AG04449 (cell line): ENCODE measurements at regions not wholly inside any gene's neighbourhood (a gene's known extent, or its start where the extent isn't known, plus 50 kb on each side); places are given as distances from the start of the nearest gene placed in this dataset.

ENCODE experiments used
- CTCF ChIA-PET: fragments of 350-600 bp; formaldehyde crosslinking; extraction: SDS; loops from one replicate; lab custom pipeline; 2021; ENCODE audit warnings: antibody characterized with exemption; lab: Yijun Ruan, JAX
- POLR2A ChIA-PET: fragments of 400-600, 350-600 bp; formaldehyde crosslinking; extraction: SDS; loops from one replicate; lab custom pipeline; 2020; ENCODE audit warnings: antibody characterized with exemption, inconsistent platforms; lab: Yijun Ruan, JAX
- DNase-seq: peaks from one replicate; pipeline ENCODE4 v3.0.0-alpha.2; 2010; ENCODE audit warnings: low read depth, low spot score
- H3K4me3 ChIP-seq: 2 replicates; pipeline ENCODE4 v1.5.1; 2011; ENCODE audit warnings: low read depth, mild to moderate bottlenecking, control low read depth, low read length
- CTCF ChIP-seq: IDR thresholded peaks from one replicate; pipeline ENCODE4 v1.5.1; 2011; ENCODE audit warnings: mild to moderate bottlenecking, moderate library complexity, low read length, control low read depth, inconsistent platforms; ENCODE audit not compliant: insufficient read depth; ENCODE audit errors: missing control alignments

GRCh38 chr9:84404095-84404686 lies 63.6 kb upstream of the SLC28A3 start:
- no peak overlapping the region for H3K4me3 ChIP-seq
- POLR2A ChIA-PET = no interaction called here
- TF ChIP-seq CTCF = peak; percentile 24
- no peak for DNase-seq
- CTCF ChIA-PET = interaction anchor here (1.5 kb wide), 1 partner anchor 1206 kb away, joined by 4 read pairs; no protein-coding TSS in a partner anchor

GRCh38 chr9:84405667-84406066 lies 65.1 kb upstream of the SLC28A3 start:
- CTCF ChIA-PET = interaction anchor here (1.0 kb wide), 1 partner anchor 10 kb away, joined by 3 read pairs; no protein-coding TSS in a partner anchor
- no peak overlapping the region for H3K4me3 ChIP-seq
- no peak for DNase-seq
- TF ChIP-seq CTCF = no peak
- POLR2A ChIA-PET = no interaction called here

- H3K4me3 ChIP-seq = no peak overlapping the region
- DNase-seq = no peak
- no peak for TF ChIP-seq CTCF
- CTCF ChIA-PET = interaction anchor here (1.4 kb wide), 1 partner anchor 11 kb away, joined by 7 read pairs; no protein-coding TSS in a partner anchor
- POLR2A ChIA-PET = no interaction called here
Observed at GRCh38 chr9:84408416-84408815, 67.9 kb upstream of the SLC28A3 start.

GRCh38 chr9:84411683-84412267 lies 71.2 kb upstream of the SLC28A3 start:
- POLR2A ChIA-PET = no interaction called here

GRCh38 chr9:84412654-84413053 lies 72.1 kb upstream of the SLC28A3 start:
- CTCF ChIA-PET = no interaction called here
- no peak overlapping the region for H3K4me3 ChIP-seq
- POLR2A ChIA-PET = no interaction called here
- no peak for DNase-seq
- no peak for TF ChIP-seq CTCF

More at GRCh38 chr9:84411683-84412267, 71.2 kb upstream of the SLC28A3 start:
- CTCF ChIA-PET = no interaction called here
- no peak for TF ChIP-seq CTCF
- H3K4me3 ChIP-seq = no peak overlapping the region
- no peak for DNase-seq

GRCh38 chr9:84413301-84413700 lies 72.7 kb upstream of the SLC28A3 start:
- DNase-seq = no peak
- ChIA-PET CTCF (interaction anchor here (1.2 kb wide), 1 partner anchor 16 kb away, joined by 3 read pairs; no protein-coding TSS in a partner anchor), POLR2A (no interaction called here)
- no peak for TF ChIP-seq CTCF
- H3K4me3 ChIP-seq = no peak overlapping the region
